ENCODE measurements at regions not wholly inside any gene's neighbourhood (a gene's known extent, or its start where the extent isn't known, plus 50 kb on each side); places are given as distances from the start of the nearest gene placed in this dataset.

DNA sequence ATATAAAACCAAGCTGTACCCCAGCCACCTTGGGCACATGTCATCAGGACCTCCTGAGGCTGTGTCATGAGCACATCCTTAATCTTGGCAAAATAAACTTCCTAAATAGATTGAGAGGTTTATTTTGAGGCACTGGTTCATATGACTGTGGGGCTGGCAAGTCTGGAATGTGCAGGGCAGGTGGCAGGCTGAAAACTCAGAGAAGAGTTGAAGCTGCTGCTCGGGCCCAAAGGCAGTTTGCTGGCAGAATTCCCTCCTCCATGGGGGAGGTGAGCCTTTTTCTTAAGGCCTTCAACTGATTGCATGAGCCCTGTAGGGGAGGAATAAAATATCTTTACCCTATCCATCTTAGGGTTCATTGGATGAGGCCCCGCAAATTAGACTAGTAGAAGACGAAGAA, 72.2 kb upstream of the CDK20 start:
- DNase-seq (ENCODE audit: low read depth, low spot score), result no peak
- Mint-ChIP-seq H3K9me3 (peaks cover 8% of the 10 kb centered on the region), H3K4me1 (peaks cover 21% of the 10 kb centered on the region), H3K36me3 (ENCODE audit: low read depth) (peaks cover 8% of the 10 kb centered on the region), H3K27ac (ENCODE audit: unreplicated experiment) (peak overlapping the region; percentile 35), H3K27me3 (ENCODE audit: low read depth) (no peaks in the 10 kb centered on the region), H3K4me3 (no peak overlapping the region)
- TF ChIP-seq, protein P1, sequence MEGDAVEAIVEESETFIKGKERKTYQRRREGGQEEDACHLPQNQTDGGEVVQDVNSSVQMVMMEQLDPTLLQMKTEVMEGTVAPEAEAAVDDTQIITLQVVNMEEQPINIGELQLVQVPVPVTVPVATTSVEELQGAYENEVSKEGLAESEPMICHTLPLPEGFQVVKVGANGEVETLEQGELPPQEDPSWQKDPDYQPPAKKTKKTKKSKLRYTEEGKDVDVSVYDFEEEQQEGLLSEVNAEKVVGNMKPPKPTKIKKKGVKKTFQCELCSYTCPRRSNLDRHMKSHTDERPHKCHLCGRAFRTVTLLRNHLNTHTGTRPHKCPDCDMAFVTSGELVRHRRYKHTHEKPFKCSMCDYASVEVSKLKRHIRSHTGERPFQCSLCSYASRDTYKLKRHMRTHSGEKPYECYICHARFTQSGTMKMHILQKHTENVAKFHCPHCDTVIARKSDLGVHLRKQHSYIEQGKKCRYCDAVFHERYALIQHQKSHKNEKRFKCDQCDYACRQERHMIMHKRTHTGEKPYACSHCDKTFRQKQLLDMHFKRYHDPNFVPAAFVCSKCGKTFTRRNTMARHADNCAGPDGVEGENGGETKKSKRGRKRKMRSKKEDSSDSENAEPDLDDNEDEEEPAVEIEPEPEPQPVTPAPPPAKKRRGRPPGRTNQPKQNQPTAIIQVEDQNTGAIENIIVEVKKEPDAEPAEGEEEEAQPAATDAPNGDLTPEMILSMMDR (conservative IDR thresholded peaks at IDR 0.05), result no peak

- DNase-seq (ENCODE audit: low read depth, low spot score), result no peak
- Mint-ChIP-seq H3K27me3 (ENCODE audit: low read depth) (no peaks in the 10 kb centered on the region), H3K36me3 (ENCODE audit: low read depth) (peaks cover 8% of the 10 kb centered on the region), H3K27ac (ENCODE audit: unreplicated experiment) (no peak overlapping the region), H3K4me1 (peaks cover 18% of the 10 kb centered on the region), H3K4me3 (no peak overlapping the region), H3K9me3 (peaks cover 8% of the 10 kb centered on the region)
- TF ChIP-seq, protein P1 (conservative IDR thresholded peaks at IDR 0.05), result no peak
These were observed 71.4 kb upstream of the CDK20 start for GRCh38 chr9:88045686-88046085.

DNA sequence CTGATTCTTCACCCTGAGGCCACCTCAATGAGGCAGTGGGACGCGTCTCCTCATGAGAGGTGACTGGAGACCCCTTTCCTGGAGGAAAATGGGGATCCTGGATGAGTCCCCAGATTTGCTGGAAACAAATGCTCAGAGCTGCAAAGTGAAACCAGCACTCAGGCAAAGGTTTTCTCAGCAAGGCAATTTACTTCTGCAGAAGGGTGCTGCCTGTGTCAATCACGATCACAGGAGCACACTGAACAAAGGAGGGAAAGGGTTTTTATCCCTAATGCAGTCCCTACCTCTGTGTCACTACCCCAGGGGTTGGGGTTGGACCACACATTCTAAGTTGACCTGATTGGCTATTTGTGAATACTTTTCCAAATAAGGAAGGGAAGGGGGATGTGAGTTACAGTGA, 69.9 kb upstream of the CDK20 start:
- no peaks in the 10 kb centered on the region for H3K27me3 Mint-ChIP-seq (ENCODE audit: low read depth)
- peaks cover 9% of the 10 kb centered on the region for H3K9me3 Mint-ChIP-seq
- TF ChIP-seq, protein P1 (conservative IDR thresholded peaks at IDR 0.05), result no peak
- H3K36me3 Mint-ChIP-seq (ENCODE audit: low read depth), result peaks cover 8% of the 10 kb centered on the region
- H3K4me1 Mint-ChIP-seq, result peaks cover 16% of the 10 kb centered on the region
- no peak overlapping the region for H3K4me3 Mint-ChIP-seq
- peak overlapping the region; percentile 32 for H3K27ac Mint-ChIP-seq (ENCODE audit: unreplicated experiment)
- no peak for DNase-seq (ENCODE audit: low read depth, low spot score)

DNA sequence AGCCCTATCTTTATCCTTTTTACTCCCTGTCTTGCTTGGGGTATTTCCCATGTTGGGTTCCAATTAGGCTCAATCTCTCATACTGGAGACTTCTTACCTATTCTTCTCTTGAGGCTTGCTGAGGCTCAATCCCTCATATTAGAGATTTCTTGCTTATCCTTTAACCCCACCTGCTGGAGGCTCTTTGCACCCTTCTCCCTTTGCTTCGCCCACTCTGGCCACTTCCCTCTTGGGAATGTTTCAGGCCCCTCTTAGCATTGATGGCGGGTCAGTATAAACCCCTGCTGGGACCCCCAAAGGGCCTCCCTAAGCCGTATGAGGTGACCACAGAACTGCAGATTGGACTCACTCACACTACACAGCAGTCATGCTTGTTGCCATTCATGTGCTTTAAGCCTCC, 69.3 kb upstream of the CDK20 start:
- TF ChIP-seq, protein P1 (conservative IDR thresholded peaks at IDR 0.05), result no peak
- Mint-ChIP-seq H3K4me1 (peaks cover 16% of the 10 kb centered on the region), H3K27ac (ENCODE audit: unreplicated experiment) (no peak overlapping the region), H3K36me3 (ENCODE audit: low read depth) (peaks cover 8% of the 10 kb centered on the region), H3K27me3 (ENCODE audit: low read depth) (no peaks in the 10 kb centered on the region), H3K9me3 (peaks cover 13% of the 10 kb centered on the region), H3K4me3 (no peak overlapping the region)
- DNase-seq (ENCODE audit: low read depth, low spot score), result no peak

DNA sequence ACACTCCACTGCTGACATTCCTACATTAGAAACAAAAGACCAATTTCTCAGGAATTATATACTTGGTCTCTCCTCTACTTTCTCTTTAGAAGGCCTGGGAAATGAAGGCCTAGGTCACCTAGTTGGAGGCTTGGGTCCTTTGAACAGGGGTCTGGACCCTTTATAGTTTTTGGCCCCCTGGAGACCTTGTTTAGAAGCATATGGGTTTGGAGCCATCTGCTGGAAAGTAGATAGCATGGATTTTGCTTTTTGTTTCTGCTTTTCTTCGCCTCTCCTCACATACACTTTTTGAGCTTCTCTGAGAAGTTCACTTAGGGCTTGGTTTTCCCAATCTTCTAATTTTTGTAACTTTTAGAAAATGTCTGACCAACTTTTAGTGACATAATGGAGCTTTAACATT, 67.1 kb upstream of the CDK20 start:
- H3K27me3 Mint-ChIP-seq (ENCODE audit: low read depth), result no peaks in the 10 kb centered on the region
- no peak overlapping the region for H3K4me3 Mint-ChIP-seq
- no peaks in the 10 kb centered on the region for H3K4me1 Mint-ChIP-seq
- peaks cover 20% of the 10 kb centered on the region for H3K9me3 Mint-ChIP-seq
- TF ChIP-seq, protein P1 (conservative IDR thresholded peaks at IDR 0.05), result peak; percentile 63
- no peak for DNase-seq (ENCODE audit: low read depth, low spot score)
- H3K27ac Mint-ChIP-seq (ENCODE audit: unreplicated experiment), result no peak overlapping the region
- peaks cover 15% of the 10 kb centered on the region for H3K36me3 Mint-ChIP-seq (ENCODE audit: low read depth)
